Activated CD8-positive, alpha-beta T cell treated with anti-CD3 and anti-CD28 coated beads for 36 hours (primary cell): ENCODE measurements at regions not wholly inside any gene's neighbourhood (a gene's known extent, or its start where the extent isn't known, plus 50 kb on each side); places are given as distances from the start of the nearest gene placed in this dataset.

Experiments used
- ATAC-seq: fragments of 200-7000 bp; cut with Tn5 transposase; one replicate; pipeline ENCODE4 v1.10.0; 2021; ENCODE audit warnings: mild to moderate bottlenecking, moderate library complexity
- CTCF ChIA-PET: fragments of 350-600 bp; sonication (Branson Sonifier 250); formaldehyde crosslinking; loops from one replicate; lab custom pipeline; 2021; ENCODE audit warnings: antibody characterized with exemption; lab: Charles Lee
- POLR2A ChIA-PET: fragments of 350-600 bp; sonication (Branson Sonifier 250); formaldehyde crosslinking; loops from one replicate; lab custom pipeline; 2021; ENCODE audit warnings: antibody characterized with exemption; lab: Charles Lee
- DNase-seq: peaks from one replicate; pipeline ENCODE4 v3.0.0-alpha.2; 2020
- H3K27ac Mint-ChIP-seq: one replicate; pipeline ENCODE4 v1.8.0; 2021; ENCODE audit warnings: mild to moderate bottlenecking, mixed read lengths
- H3K27me3 Mint-ChIP-seq: one replicate; pipeline ENCODE4 v1.8.0; 2021; ENCODE audit warnings: mixed read lengths
- H3K36me3 Mint-ChIP-seq: one replicate; pipeline ENCODE4 v1.8.0; 2021; ENCODE audit warnings: low read depth, mixed read lengths
- H3K4me1 Mint-ChIP-seq: one replicate; pipeline ENCODE4 v1.8.0; 2021; ENCODE audit warnings: low read depth, mixed read lengths
- H3K4me3 Mint-ChIP-seq: one replicate; pipeline ENCODE4 v1.8.0; 2021; ENCODE audit warnings: mild to moderate bottlenecking, moderate library complexity, mixed read lengths
- H3K9me3 Mint-ChIP-seq: one replicate; pipeline ENCODE4 v1.8.0; 2021; ENCODE audit warnings: mixed read lengths
- CTCF ChIP-seq: fragments of 200-600 bp; IDR thresholded peaks from one replicate; pipeline ENCODE4 v1.8.0; 2022; ENCODE audit warnings: antibody characterized with exemption, mild to moderate bottlenecking
- intact Hi-C: fragments of 100-400 bp; cut with micrococcal nuclease; formaldehyde crosslinking; loops from one replicate; pipeline ENCODE4 v1.10.0; 2022

- Mint-ChIP-seq H3K27me3 (no peaks in the 10 kb centered on the region), H3K4me1 (no peaks in the 10 kb centered on the region), H3K9me3 (peaks cover 3% of the 10 kb centered on the region), H3K27ac (no peak overlapping the region), H3K36me3 (no peaks in the 10 kb centered on the region), H3K4me3 (no peak overlapping the region)
- ChIA-PET POLR2A (no interaction called here), CTCF (no interaction called here)
- no peak for DNase-seq
- intact Hi-C loops: no loop called here
- no peak for ATAC-seq
- TF ChIP-seq CTCF: no peak
Observed at GRCh38 chr2:4866198-4866597, 826.0 kb upstream of the SOX11 start.

GRCh38 chr2:4868466-4868865 lies 823.7 kb upstream of the SOX11 start:
- no peak for ATAC-seq
- no peaks in the 10 kb centered on the region for H3K4me1 Mint-ChIP-seq
- no peaks in the 10 kb centered on the region for H3K9me3 Mint-ChIP-seq
- DNase-seq: no peak
- no peak for TF ChIP-seq CTCF
- ChIA-PET CTCF (no interaction called here), POLR2A (no interaction called here)
- H3K27ac Mint-ChIP-seq: no peak overlapping the region
- no peaks in the 10 kb centered on the region for H3K27me3 Mint-ChIP-seq
- H3K4me3 Mint-ChIP-seq: no peak overlapping the region
- H3K36me3 Mint-ChIP-seq: no peaks in the 10 kb centered on the region
- intact Hi-C loops: no loop called here

GRCh38 chr2:4869154-4869553 lies 823.0 kb upstream of the SOX11 start:
- H3K27me3 Mint-ChIP-seq: no peaks in the 10 kb centered on the region
- intact Hi-C loops: no loop called here
- H3K36me3 Mint-ChIP-seq: no peaks in the 10 kb centered on the region
- TF ChIP-seq CTCF: no peak
- DNase-seq (no peak), ATAC-seq (no peak)
- CTCF ChIA-PET: no interaction called here
- H3K27ac Mint-ChIP-seq: no peak overlapping the region
- H3K9me3 Mint-ChIP-seq: peaks cover 1% of the 10 kb centered on the region
- POLR2A ChIA-PET: no interaction called here
- no peaks in the 10 kb centered on the region for H3K4me1 Mint-ChIP-seq
- H3K4me3 Mint-ChIP-seq: no peak overlapping the region

- TF ChIP-seq CTCF: no peak
- H3K4me1 Mint-ChIP-seq: no peaks in the 10 kb centered on the region
- DNase-seq: no peak
- ChIA-PET POLR2A (no interaction called here), CTCF (no interaction called here)
- H3K9me3 Mint-ChIP-seq: peaks cover 2% of the 10 kb centered on the region
- no peaks in the 10 kb centered on the region for H3K27me3 Mint-ChIP-seq
- no peaks in the 10 kb centered on the region for H3K36me3 Mint-ChIP-seq
- ATAC-seq: no peak
- no peak overlapping the region for H3K4me3 Mint-ChIP-seq
- intact Hi-C loops: no loop called here
- no peak overlapping the region for H3K27ac Mint-ChIP-seq
Observed at GRCh38 chr2:4873364-4873763, 818.8 kb upstream of the SOX11 start.

- ChIA-PET CTCF (no interaction called here), POLR2A (no interaction called here)
- no peaks in the 10 kb centered on the region for H3K4me1 Mint-ChIP-seq
- H3K9me3 Mint-ChIP-seq: peaks cover 2% of the 10 kb centered on the region
- no peak for DNase-seq
- TF ChIP-seq CTCF: no peak
- ATAC-seq: no peak
- intact Hi-C loops: no loop called here
- no peak overlapping the region for H3K27ac Mint-ChIP-seq
- no peaks in the 10 kb centered on the region for H3K27me3 Mint-ChIP-seq
- H3K4me3 Mint-ChIP-seq: no peak overlapping the region
- H3K36me3 Mint-ChIP-seq: no peaks in the 10 kb centered on the region
Observed at GRCh38 chr2:4873876-4874593, 818.1 kb upstream of the SOX11 start.
